Astrocyte of the cerebellum (primary cell): ENCODE measurements at regions not wholly inside any gene's neighbourhood (a gene's known extent, or its start where the extent isn't known, plus 50 kb on each side); places are given as distances from the start of the nearest gene placed in this dataset.

Source experiments
- DNase-seq: peaks from one replicate; pipeline ENCODE4 v3.0.0-alpha.2; 2011; ENCODE audit warnings: low read depth
- H3K4me3 ChIP-seq: 2 replicates; pipeline ENCODE4 v1.5.1; 2011; ENCODE audit warnings: mild to moderate bottlenecking, low read depth, low read length, moderate library complexity
- CTCF ChIP-seq: IDR thresholded peaks from 2 replicates; pipeline ENCODE4 v1.5.1; 2012; ENCODE audit warnings: low read length, low read depth, moderate library complexity, mild to moderate bottlenecking; ENCODE audit errors: missing control alignments
- in situ Hi-C: cut with HindIII; loops from 2 replicates; pipeline ENCODE4 v1.10.0; 2017; ENCODE audit warnings: low sequenced_read_pairs

- no peak overlapping the region for H3K4me3 ChIP-seq
- DNase-seq, result no peak
- in situ Hi-C loops, result no loop called here
- TF ChIP-seq CTCF, result no peak
These were observed 155.8 kb upstream of the LRIG1 start for GRCh38 chr3:66656609-66657008.

DNA sequence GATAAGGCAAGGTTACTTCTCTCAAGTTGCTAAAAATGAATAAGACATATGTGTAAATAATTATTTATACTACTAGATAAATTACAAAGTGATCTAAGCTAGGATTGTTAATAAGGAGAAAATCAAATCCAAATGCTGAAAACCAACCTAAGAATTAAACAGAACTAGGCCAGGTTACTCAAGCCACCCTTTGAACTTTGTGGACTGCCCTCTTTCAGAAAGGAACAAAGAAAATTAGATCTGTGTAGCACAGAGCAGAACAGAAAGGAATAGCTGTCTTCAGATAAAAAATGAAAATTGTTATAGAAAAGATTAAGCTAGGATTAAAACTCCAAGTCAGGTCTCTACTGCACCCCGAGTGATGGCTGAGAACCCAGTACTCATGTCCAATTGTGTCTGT lies 158.2 kb upstream of the LRIG1 start:
- no peak for DNase-seq
- in situ Hi-C loops, result no loop called here
- no peak overlapping the region for H3K4me3 ChIP-seq
- TF ChIP-seq CTCF, result no peak

DNA sequence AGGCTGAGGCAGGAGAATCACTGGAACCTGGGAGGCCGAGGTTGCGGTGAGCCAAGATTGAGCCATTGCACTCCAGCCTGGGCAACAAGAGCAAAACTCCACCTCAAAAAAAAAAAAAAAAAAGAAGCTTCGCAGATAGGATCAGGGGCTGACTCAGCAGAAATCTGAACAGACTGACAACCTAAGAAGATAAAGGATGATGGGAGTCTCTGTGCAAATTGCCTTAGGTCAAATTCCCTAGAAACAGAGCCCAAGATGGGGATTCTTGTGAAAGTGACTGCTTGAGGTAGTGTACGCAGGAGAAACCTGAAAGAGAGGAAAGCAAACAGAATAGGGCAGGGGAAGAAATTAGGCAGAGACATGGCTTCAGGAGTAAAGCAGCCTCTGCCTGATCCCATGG lies 160.8 kb upstream of the LRIG1 start:
- TF ChIP-seq CTCF, result no peak
- in situ Hi-C loops, result loop anchor here (5.0 kb wide), 1 partner anchor 44 kb away; no protein-coding TSS in a partner anchor
- no peak for DNase-seq
- no peak overlapping the region for H3K4me3 ChIP-seq

GRCh38 chr3:66662894-66663293 lies 162.1 kb upstream of the LRIG1 start:
- DNase-seq, result no peak
- no peak for TF ChIP-seq CTCF
- no peak overlapping the region for H3K4me3 ChIP-seq
- in situ Hi-C loops, result loop anchor here (5.0 kb wide), 1 partner anchor 46 kb away; no protein-coding TSS in a partner anchor

DNA sequence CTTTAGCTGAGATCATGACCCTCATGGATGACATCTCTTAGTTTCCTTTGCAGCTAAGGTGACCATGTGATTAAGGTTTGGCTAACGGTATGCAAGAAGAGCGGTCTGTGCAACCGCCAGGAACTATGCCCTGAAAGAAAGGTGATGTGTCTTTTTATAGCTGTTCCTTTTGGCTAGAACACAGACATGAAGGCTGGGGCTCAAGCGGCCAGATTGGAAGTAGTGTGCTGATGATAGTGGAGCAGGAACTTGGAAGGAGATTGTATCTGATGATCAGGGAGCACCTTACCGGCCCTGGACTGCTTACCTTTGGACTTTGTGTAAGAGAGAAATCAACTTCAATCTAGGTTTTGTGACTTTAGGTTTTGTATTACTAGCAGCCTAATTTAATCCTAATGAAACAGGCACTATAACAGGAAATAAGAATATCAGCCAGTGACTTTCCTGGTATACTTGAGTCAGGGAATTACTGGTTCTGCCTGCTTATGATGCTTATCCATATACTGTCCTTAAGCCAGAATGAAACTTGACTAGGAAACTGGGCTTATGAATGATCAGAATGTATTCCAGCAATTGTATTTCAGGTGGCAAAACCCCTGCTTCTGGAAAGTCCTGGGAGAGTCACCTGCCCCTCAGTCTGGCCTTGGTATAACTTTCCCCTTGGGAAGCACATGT lies 164.3 kb upstream of the LRIG1 start:
- in situ Hi-C loops, result no loop called here
- DNase-seq, result no peak
- TF ChIP-seq CTCF, result no peak

GRCh38 chr3:66666362-66666761 lies 165.5 kb upstream of the LRIG1 start:
- no peak overlapping the region for H3K4me3 ChIP-seq
- TF ChIP-seq CTCF, result no peak
- DNase-seq, result no peak
- in situ Hi-C loops, result no loop called here

More for the DNA sequence above, 164.3 kb upstream of the LRIG1 start:
- H3K4me3 ChIP-seq, result no peak overlapping the region
